Astrocyte of the spinal cord (primary cell): ENCODE measurements at regions not wholly inside any gene's neighbourhood (a gene's known extent, or its start where the extent isn't known, plus 50 kb on each side); places are given as distances from the start of the nearest gene placed in this dataset.

Experiments used
- DNase-seq: peaks from one replicate; pipeline ENCODE4 v3.0.0; 2011; ENCODE audit warnings: low read depth, low spot score
- H3K4me3 ChIP-seq: 2 replicates; pipeline ENCODE4 v1.5.1; 2011; ENCODE audit warnings: low read depth, mild to moderate bottlenecking, low read length, moderate library complexity
- CTCF ChIP-seq: IDR thresholded peaks from 2 replicates; pipeline ENCODE4 v1.5.1; 2012; ENCODE audit warnings: low read depth, mild to moderate bottlenecking, low read length, inconsistent platforms
- in situ Hi-C: cut with HindIII; loops from 2 replicates; pipeline ENCODE4 v1.10.0; 2017; ENCODE audit warnings: low sequenced_read_pairs

- in situ Hi-C loops: no loop called here
- no peak for TF ChIP-seq CTCF
- DNase-seq: no peak
Measured at GRCh38 chr1:98176414-98176813, 255.6 kb upstream of the DPYD start.

GRCh38 chr1:98172578-98172977 lies 251.7 kb upstream of the DPYD start:
- DNase-seq: no peak
- no peak for TF ChIP-seq CTCF

More at GRCh38 chr1:98176414-98176813, 255.6 kb upstream of the DPYD start:
- no peak overlapping the region for H3K4me3 ChIP-seq

GRCh38 chr1:98172022-98172421 lies 251.2 kb upstream of the DPYD start:
- H3K4me3 ChIP-seq: no peak overlapping the region
- in situ Hi-C loops: no loop called here
- no peak for DNase-seq
- TF ChIP-seq CTCF: no peak

More at GRCh38 chr1:98172578-98172977, 251.7 kb upstream of the DPYD start:
- in situ Hi-C loops: no loop called here
- no peak overlapping the region for H3K4me3 ChIP-seq

- H3K4me3 ChIP-seq: no peak overlapping the region
- DNase-seq: no peak
- in situ Hi-C loops: no loop called here
- TF ChIP-seq CTCF: no peak
Measured at GRCh38 chr1:98164509-98164908, 243.7 kb upstream of the DPYD start.

GRCh38 chr1:98157524-98158313 lies 236.9 kb upstream of the DPYD start:
- TF ChIP-seq CTCF: no peak
- in situ Hi-C loops: no loop called here
- DNase-seq: peak; percentile 43
- no peak overlapping the region for H3K4me3 ChIP-seq

- no peak overlapping the region for H3K4me3 ChIP-seq
- DNase-seq: peak; percentile 22
- no peak for TF ChIP-seq CTCF
- in situ Hi-C loops: no loop called here
Measured at GRCh38 chr1:98147280-98147679, 226.4 kb upstream of the DPYD start.
